T-helper 2 cell treated with Interferon-gamma antibody and Interleukin-4, amounts not matched to agents 100 ng/mL and 5 ng/mL, for 36 hours (primary cell): ENCODE measurements at regions not wholly inside any gene's neighbourhood (a gene's known extent, or its start where the extent isn't known, plus 50 kb on each side); places are given as distances from the start of the nearest gene placed in this dataset.

Experiments used
- intact Hi-C: fragments of 100-400 bp; cut with micrococcal nuclease; formaldehyde crosslinking; loops from one replicate; pipeline ENCODE4 v1.15.1; 2023

- intact Hi-C loops: no loop called here
Measured at GRCh38 chr1:90501281-90501680, 215.8 kb downstream of the BARHL2 start.

DNA sequence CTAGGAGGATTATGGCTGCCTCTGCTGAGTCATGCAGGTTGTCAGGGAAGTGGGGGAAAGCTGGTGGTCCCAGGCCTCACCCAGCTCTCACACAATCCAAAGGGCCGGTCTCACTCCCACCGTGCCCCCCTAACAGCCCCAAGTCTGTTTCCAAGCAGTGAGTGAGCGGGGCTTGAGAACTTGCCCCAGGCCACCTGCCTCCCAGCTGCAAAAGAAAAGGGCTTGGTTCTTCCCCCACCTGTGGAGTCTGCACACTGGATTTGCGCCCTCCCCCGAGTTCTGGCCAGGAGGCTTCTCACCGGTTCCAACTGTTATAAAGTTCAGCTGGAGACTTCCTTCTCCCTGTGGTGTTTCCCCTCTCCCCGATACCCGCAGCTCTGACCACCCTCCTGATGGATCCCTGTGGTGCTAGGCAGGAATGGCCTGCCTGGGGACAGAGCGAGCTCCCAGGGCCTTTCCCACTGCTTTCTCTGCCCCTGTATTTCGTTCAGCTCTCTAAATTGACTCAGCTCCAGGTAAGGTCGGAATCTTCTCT, 222.3 kb downstream of the BARHL2 start:
- intact Hi-C loops: no loop called here

- intact Hi-C loops: no loop called here
Measured at GRCh38 chr1:90488451-90488850, 228.7 kb downstream of the BARHL2 start.

DNA sequence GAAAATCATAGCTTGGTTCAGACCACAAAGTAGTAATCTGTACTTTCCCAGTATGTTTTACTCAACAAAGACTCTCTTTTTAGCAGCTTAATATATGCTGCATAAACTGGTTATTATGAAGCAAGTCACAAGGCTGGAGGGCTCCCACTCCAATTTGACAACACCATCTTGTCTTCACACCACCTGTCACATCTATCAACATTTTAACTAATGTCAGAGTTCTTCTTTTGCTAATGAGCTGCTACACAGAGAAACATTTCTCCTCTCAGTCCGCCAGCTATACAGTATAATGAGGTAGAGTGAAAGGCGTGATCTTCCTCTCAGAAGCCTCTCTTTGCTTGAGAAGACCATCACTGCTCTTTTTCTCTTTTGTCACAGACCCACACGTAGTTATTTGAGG, 230.1 kb downstream of the BARHL2 start:
- intact Hi-C loops: no loop called here

GRCh38 chr1:90486134-90486824, 230.8 kb downstream of the BARHL2 start:
- intact Hi-C loops: no loop called here

GRCh38 chr1:90480271-90480835, 236.7 kb downstream of the BARHL2 start:
- intact Hi-C loops: no loop called here

DNA sequence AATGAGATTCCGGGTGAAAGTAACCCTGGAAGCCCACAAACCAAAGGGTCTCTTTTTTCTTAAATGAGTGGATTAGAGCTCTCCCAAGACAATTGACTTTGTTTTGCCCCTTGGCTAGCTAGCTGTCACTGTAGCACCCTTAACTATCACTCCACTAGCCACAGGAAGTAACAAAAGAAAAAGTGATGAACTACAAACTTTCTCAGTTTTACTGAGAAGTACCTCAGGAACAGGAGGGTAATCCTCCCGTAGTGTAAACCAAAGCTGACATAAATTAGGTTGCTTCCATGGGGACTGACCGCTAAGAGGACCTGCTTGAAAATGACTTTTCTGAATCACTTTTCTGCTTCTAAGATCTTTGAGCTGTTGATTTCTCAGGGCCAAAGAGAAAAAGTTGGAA, 240.1 kb downstream of the BARHL2 start:
- intact Hi-C loops: no loop called here

GRCh38 chr1:90476411-90476810, 240.7 kb downstream of the BARHL2 start:
- intact Hi-C loops: no loop called here

DNA sequence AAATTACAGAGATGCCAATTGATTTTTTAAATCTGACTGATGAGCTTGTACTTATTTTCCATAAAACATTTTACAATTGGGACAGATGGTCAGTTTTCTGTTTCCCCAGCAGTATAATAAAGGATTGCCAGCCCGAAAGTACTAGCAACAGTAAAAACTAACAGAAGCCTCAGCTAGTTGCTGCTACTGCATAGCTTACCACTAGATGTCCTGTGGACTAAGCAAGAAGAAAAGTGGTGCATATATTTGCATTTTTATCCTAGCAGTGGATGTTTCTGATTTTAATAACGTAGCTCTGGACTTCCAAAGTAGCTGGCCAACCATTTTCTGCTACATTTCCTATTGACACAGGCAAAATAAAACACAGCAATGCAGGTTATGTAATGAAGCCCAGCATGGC, 241.5 kb downstream of the BARHL2 start:
- intact Hi-C loops: no loop called here

- intact Hi-C loops: no loop called here
Measured at GRCh38 chr1:90474731-90475130, 242.4 kb downstream of the BARHL2 start.

GRCh38 chr1:90474158-90474557, 242.9 kb downstream of the BARHL2 start:
- intact Hi-C loops: no loop called here

GRCh38 chr1:90472775-90473174, 244.3 kb downstream of the BARHL2 start:
- intact Hi-C loops: no loop called here

DNA sequence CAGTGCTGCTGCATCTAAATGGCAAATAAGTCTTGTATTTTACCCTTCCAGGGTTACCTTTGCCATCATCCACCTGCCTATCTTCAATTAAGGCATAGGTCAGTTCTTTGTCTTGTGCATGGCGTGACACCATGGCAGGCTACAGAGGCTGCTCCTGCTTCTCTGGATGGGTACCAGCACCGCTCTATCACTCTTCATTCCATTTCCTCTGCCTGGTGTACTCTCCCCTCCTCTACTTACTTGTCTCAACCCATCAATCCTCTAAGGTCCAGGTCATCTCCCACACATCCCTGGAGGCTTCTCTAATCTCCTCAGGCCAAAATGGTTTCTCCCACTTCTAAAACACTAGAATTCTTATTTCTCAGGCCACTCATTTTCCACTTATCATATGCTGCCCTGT, 257.5 kb downstream of the BARHL2 start:
- intact Hi-C loops: no loop called here

- intact Hi-C loops: no loop called here
Measured at GRCh38 chr1:90457985-90458384, 259.1 kb downstream of the BARHL2 start.

GRCh38 chr1:90452491-90452890, 264.6 kb downstream of the BARHL2 start:
- intact Hi-C loops: no loop called here

DNA sequence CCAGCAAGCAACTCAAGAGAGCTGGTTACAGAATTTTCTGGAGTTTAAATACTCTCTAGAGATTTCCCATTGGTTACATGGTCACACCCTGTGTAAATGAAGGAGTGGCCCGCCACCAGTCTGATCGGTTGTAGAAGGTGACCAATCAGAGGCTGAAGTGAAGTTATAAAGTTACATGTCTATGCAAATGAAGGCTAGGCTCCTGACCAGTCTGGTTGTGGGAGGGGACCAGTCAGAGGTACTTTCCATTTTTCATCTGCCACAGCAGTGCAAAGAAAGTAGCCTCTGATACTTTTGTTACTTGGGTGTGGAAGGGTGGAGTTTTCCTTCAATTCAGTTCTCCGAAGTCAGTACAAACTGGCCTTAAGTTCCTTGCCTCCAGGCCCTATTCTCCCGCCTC, 273.7 kb downstream of the BARHL2 start:
- intact Hi-C loops: no loop called here

DNA sequence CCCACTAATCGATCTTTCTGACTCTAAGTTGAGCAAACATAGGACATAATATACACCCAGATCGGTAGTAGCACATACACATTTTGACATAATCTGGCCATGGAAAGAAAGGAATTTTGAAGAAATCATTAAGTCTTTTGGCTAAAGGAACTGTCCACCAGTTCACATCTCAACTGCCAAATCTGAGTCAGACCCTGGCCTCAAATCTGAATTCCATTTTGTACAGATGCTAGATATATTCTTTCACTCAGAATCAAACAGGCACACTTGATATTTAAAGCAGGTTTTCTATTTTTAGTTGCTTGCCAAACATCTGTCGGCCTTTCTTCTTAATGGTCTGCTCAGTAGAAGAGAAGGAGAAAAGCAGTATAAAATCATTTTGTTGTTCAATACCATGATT, 281.8 kb downstream of the BARHL2 start:
- intact Hi-C loops: no loop called here

- intact Hi-C loops: no loop called here
Measured at GRCh38 chr1:90434460-90434859, 282.6 kb downstream of the BARHL2 start.

GRCh38 chr1:90417126-90417525, 300.0 kb downstream of the BARHL2 start:
- intact Hi-C loops: no loop called here

- intact Hi-C loops: no loop called here
Measured at GRCh38 chr1:90414201-90414600, 302.9 kb downstream of the BARHL2 start.

DNA sequence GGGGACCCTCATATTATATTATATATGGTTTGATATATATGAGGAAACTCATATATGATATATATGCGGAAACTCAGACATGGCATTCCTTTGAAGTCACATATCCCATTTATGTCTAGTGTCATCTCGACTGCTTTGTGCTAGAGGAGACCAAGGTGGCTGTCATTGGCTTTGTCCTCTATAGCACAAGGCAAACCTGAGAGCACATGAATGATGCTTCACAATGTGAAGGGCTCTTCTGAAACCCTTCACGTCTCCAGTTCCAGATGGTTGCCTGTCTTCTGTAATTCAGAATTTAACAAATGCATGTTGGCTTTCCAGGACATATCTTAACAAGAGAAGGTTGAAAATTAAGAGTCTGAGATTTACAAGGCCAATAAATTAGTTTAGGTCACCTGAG, 303.6 kb downstream of the BARHL2 start:
- intact Hi-C loops: no loop called here

- intact Hi-C loops: no loop called here
Measured at GRCh38 chr1:90412563-90412962, 304.5 kb downstream of the BARHL2 start.

DNA sequence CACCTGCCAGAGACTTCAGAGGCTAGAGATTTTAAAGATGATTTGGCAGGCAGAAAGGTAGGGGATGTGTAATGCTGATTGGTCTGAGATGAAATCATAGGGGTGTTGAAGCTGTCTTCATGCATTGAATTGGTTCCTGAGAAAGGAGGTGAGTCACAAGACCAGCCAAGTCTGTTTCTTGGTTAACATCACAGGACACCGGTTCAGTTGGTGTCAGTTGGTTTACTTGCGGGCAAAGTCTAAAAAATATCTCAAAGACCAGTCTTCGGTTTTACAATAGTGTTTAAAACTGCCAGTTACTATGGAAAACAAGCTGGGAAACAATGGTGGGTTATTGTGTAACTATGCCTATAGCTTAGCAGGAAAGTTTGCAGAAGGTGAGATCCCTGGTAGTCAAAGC, 305.9 kb downstream of the BARHL2 start:
- intact Hi-C loops: no loop called here
